NCI-H510A (cell line): ENCODE measurements at regions not wholly inside any gene's neighbourhood (a gene's known extent, or its start where the extent isn't known, plus 50 kb on each side); places are given as distances from the start of the nearest gene placed in this dataset.
"Not testable (repeated sequence)": the region's sequence is repeated elsewhere in the genome, so short reads cannot be mapped to it uniquely, and the experiment has no call there.

Source experiments
- DNase-seq: peaks from one replicate; lab custom pipeline; 2025; lab: John Stamatoyannopoulos, UW

- DNase-seq, result no peak
Measured at GRCh38 chr20:12201289-12201991, 283.7 kb downstream of the BTBD3 start.

GRCh38 chr20:12203399-12203798, 285.7 kb downstream of the BTBD3 start:
- DNase-seq, result no peak

DNA sequence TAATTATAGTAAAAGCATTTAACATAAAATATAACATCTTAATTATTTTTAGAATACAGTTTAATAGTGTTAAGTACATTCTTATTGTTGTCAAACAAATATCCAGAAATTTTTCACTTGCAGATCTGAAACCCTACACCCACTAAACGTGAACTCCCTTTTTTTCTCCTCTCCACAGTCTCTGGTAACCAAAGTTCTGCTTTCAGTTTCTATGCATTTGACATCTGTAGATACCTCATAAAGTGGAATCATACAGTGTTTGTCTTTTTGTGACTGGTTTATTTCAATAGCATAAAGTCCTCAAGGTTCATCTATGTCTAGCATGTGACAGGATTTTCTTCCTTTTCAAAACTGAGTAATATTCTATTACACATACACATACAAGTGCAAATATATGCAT, 286.3 kb downstream of the BTBD3 start:
- no peak for DNase-seq

- DNase-seq, result no peak
Measured at GRCh38 chr20:12207875-12208274, 290.2 kb downstream of the BTBD3 start.

- no peak for DNase-seq
Measured at GRCh38 chr20:12210591-12210990, 292.9 kb downstream of the BTBD3 start.

DNA sequence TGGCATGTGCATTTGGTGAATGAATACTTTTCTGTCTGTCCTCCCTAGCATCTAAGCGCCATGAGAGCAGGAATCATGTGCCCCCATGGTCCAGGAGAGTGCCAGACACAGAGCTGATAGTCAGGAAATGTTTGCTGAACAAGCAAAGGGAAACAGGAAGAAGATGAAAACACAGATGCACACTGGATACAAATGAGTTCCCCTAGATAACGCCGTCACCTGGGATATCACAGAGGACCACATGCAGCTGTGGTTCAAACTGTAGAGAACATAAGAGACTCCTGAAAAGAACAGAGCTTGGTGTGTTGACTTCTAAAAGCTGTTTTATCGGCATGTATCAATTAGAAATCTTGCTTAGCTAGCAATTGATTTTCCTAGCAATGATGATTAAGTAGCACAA, 293.7 kb downstream of the BTBD3 start:
- no peak for DNase-seq

DNA sequence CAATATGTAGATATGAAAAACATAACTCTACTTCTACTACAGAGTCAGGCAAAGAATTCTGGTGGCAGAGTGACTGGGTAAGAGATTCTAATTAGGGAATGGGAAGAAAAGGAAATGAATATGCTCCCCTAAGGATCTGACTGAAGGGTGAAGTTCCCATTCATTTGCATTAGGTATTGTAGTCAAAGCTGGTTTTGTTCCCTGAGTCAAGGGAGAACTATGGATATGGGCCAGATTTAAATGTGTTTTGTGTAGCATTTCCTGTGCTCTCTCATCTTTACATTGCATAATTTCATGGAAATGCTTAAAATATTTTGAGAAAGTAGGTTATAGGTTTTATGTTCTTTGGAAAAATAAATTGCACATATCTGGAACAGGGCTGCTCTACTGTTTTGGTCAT, 299.7 kb downstream of the BTBD3 start:
- no peak for DNase-seq

- no peak for DNase-seq
Measured at GRCh38 chr20:12219798-12220197, 302.1 kb downstream of the BTBD3 start.

- no peak for DNase-seq
Measured at GRCh38 chr20:12223057-12223456, 305.4 kb downstream of the BTBD3 start.

DNA sequence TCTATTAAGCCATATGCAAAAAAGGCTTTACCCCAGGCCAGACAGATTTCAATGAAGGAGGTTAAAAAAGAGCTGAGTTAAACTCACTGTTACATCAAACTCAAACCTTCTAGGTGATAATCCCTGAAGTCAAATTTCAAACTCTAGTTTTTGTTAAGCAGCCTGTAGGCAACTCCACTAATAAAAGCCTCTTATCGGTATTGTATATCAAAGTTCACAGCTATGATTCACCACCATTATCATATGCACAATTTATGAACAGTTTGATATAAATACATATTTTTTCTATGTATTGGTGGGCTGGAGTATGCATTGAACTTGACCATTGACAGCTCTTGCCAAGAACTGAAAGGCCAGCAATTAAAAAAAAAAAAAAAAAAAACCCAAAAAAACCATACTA, 308.2 kb downstream of the BTBD3 start:
- no peak for DNase-seq

DNA sequence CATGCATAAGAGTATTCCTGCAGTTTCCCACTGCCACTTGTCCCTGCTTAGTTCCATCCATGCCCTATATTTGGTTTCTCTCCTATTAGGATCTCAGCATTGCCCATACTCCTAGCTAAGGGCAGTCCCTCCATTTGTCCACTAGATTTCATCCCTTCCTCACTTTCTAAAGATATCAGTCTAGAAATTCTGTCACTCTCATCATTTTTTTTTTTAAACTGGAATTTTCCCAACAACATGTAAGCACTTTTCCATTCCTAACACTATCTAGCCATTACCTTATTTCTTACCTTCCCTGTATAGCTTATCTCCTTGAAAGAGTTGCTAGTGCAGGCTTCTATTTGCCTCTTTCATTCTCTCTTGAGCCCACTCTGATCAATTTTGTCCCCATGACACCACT, 312.2 kb downstream of the BTBD3 start:
- no peak for DNase-seq

- no peak for DNase-seq
Measured at GRCh38 chr20:12237772-12238171, 320.1 kb downstream of the BTBD3 start.

- DNase-seq, result peak; percentile 36
Measured at GRCh38 chr20:12241065-12241464, 323.4 kb downstream of the BTBD3 start.

DNA sequence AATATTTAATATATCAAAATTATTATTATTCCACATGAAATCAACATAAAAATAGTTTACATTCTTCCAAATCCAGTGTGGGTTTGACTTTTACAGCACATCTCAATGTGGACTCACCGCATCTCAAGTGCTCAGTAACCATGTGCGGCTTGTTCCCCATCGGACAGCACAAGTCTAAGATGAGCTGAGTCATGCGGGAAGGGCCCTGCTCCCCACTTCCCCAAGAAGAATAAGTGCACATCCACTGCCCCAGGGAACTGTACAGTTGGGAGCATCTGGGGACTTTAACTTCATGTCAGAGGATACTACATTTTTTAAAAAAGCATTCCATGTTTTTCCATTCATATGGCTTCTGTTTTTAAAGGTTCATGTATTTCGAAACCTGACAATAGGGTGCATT, 325.6 kb downstream of the BTBD3 start:
- DNase-seq, result no peak

DNA sequence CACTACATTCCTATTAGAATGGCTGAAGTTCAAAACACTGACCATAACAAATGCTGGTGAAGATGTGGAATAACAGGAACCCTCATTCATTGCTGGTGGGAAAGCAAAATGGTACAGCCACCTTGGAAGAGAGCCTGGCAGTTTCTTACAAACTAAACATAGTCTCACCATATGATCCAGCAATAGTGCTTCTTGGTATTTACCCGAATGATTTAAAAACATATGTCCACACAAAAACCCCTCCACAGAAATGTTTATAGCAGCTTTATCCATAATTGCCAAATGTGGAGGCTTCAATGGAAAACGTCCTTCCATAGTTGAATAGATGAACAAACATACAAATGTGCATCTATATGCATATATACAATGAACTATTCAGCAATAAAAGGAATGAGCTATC, 330.8 kb downstream of the BTBD3 start:
- no peak for DNase-seq

DNA sequence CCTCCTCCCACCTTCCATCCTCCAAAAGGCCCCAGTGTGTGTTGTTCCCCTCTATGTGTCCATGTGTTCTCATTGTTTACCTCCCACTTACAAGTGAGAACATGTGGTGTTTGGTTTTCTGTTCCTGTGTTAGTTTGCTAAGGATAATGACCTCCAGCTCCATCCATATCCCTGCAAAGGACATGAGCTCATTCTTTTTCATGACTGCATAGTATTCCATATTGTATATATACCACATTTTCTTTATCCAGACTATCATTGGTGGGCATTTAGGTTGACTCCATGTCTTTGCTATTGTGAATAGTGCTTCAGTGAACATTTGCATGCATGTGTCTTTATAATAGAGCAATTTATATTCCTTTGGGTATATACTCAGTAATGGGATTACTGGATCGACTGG, 333.0 kb downstream of the BTBD3 start:
- not testable (repeated sequence) for DNase-seq

- no peak for DNase-seq
Measured at GRCh38 chr20:12252793-12253192, 335.1 kb downstream of the BTBD3 start.

DNA sequence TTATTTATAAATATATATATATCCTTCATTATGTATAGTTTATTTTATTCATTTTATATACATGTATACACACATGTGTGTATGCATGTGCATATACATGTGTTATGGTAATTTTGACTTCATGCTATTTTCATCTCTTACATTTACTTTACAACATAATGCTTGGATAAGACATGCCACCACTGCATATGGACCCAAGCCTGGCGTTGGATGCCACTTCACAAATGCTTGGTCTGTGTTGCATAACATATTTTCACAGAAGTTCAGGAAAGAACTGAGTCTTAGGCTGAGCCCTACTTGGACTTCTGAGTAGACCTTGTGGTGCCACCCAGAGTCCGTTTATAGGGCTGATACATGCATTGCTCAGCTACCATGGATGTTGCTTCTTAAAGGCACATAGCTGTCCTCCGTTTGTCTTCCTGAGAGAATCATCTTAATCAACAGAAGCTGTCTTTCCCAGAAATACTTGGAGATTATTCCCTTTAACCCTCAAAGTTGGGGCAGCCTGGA, 337.8 kb downstream of the BTBD3 start:
- no peak for DNase-seq

GRCh38 chr20:12256806-12257205, 339.1 kb downstream of the BTBD3 start:
- no peak for DNase-seq

DNA sequence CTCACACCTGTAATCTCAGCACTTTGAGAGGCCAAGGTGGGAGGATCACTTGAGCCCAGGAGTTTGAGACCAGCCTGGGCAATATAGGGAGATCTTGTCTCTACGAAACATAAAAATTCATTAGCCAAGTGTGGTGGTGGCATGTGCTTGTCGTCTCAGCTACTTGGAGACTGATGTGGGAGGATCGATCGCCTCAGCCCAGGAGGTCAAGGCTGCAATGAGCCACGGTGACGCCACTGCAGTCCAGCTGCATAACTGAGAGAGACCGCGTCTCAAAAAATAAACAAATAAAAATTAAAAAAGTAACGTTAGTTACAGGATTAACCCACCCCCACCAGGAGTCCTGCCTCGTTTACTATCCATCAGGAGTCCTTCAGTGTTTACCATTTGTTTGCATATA, 345.1 kb downstream of the BTBD3 start:
- no peak for DNase-seq

DNA sequence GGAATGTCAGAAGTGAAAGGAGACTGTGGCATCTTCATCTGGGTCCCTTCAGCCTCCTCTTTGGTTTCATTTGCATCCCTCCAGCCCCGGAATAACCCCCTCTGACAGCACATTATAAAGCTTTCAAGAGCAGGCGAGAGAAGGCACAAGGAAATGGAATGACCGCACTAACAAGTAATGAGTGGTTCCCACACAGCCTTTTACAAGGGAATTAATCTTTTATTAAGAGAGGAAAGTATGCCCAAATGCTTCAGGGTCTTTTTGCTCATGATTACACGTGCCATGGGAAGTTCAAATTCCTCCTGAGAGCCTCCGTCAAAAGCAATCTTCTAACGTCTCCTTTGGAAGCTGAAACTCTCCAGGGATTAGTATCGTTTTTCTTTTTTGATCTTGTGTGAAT, 347.0 kb downstream of the BTBD3 start:
- no peak for DNase-seq

GRCh38 chr20:12265662-12266061, 348.0 kb downstream of the BTBD3 start:
- no peak for DNase-seq

DNA sequence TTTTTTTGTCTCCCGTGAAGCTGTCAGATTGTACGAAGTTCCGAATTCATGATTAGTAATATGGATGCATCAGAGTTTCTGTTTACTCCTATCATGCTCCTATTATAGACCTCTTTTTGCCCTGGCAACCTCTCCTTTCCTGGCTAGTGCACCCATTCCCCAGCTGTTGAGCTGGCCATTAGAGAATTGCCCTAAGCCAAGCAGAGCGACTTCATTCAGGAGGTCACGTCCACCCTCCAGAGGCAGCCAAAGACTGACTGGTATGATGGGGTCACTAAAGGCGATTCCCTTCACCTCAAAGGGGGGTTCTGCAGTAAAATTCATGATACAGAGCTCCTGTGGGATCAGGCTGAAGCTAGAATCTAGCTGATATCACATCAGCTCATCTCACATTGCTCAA, 351.9 kb downstream of the BTBD3 start:
- no peak for DNase-seq

GRCh38 chr20:12270863-12271262, 353.2 kb downstream of the BTBD3 start:
- no peak for DNase-seq
